Trophoblast cell (in vitro differentiated cells and primary cell): ENCODE measurements at regions not wholly inside any gene's neighbourhood (a gene's known extent, or its start where the extent isn't known, plus 50 kb on each side); places are given as distances from the start of the nearest gene placed in this dataset.

Experiments used
- DNase-seq, 2 donors: peaks; one replicate each; pipeline ENCODE4 v3.0.0-alpha.2; 2016
- H2AFZ ChIP-seq: 2 replicates; pipeline ENCODE4 v1.6.1; 2013; ENCODE audit warnings: low read length, moderate library complexity, mild to moderate bottlenecking; ENCODE audit not compliant: insufficient read depth, poor library complexity
- H2AK5ac ChIP-seq: 2 replicates; pipeline ENCODE4 v1.6.1; 2013; ENCODE audit warnings: mild to moderate bottlenecking, low read length
- H2BK120ac ChIP-seq: 2 replicates; pipeline ENCODE4 v1.6.1; 2013; ENCODE audit warnings: low read length, mild to moderate bottlenecking, moderate library complexity; ENCODE audit not compliant: insufficient read depth, poor library complexity
- H2BK12ac ChIP-seq: 2 replicates; pipeline ENCODE4 v1.6.1; 2013; ENCODE audit warnings: mild to moderate bottlenecking, low read length, moderate library complexity
- H2BK5ac ChIP-seq: 2 replicates; pipeline ENCODE4 v1.6.1; 2013; ENCODE audit warnings: low read length, low read depth, moderate library complexity, mild to moderate bottlenecking; ENCODE audit not compliant: poor library complexity
- H3K14ac ChIP-seq: 2 replicates; pipeline ENCODE4 v1.6.1; 2013; ENCODE audit warnings: mild to moderate bottlenecking, low read length
- H3K18ac ChIP-seq: 2 replicates; pipeline ENCODE4 v1.6.1; 2013; ENCODE audit warnings: mild to moderate bottlenecking, low read length
- H3K23ac ChIP-seq: 2 replicates; pipeline ENCODE4 v1.6.1; 2013; ENCODE audit warnings: low read length
- H3K27ac ChIP-seq: 2 replicates; pipeline ENCODE4 v1.5.1; 2013; ENCODE audit warnings: low read depth, mild to moderate bottlenecking, inconsistent platforms, low read length, moderate library complexity
- H3K27me3 ChIP-seq: 2 replicates; pipeline ENCODE4 v1.6.1; 2013; ENCODE audit warnings: inconsistent platforms, mild to moderate bottlenecking, low read length, moderate library complexity; ENCODE audit not compliant: insufficient read depth
- H3K36me3 ChIP-seq, 2 experiments: 1 replicate in 1 of 2; 2 replicates in 1 of 2; pipeline ENCODE4 v1.6.1; 2013; ENCODE audit warnings: low read length in 2 of 2, mild to moderate bottlenecking in 2 of 2, moderate library complexity in 1 of 2; ENCODE audit not compliant: insufficient read depth in 2 of 2, control insufficient read depth in 1 of 2
- H3K4ac ChIP-seq: 2 replicates; pipeline ENCODE4 v1.6.1; 2013; ENCODE audit warnings: low read depth, mild to moderate bottlenecking, low read length, moderate library complexity
- H3K4me1 ChIP-seq, 2 experiments: 1 replicate in 1 of 2; 2 replicates in 1 of 2; pipeline ENCODE4 v1.6.1; 2013; ENCODE audit warnings: low read length in 2 of 2, mild to moderate bottlenecking in 2 of 2, moderate library complexity in 1 of 2; ENCODE audit not compliant: insufficient read depth in 2 of 2, control insufficient read depth in 1 of 2
- H3K4me2 ChIP-seq: 2 replicates; pipeline ENCODE4 v1.6.1; 2013; ENCODE audit warnings: inconsistent platforms, mild to moderate bottlenecking, low read length, moderate library complexity
- H3K4me3 ChIP-seq: 2 replicates; pipeline ENCODE4 v1.5.1; 2013; ENCODE audit warnings: mild to moderate bottlenecking, low read depth, low read length, inconsistent platforms
- H3K79me1 ChIP-seq: one replicate; pipeline ENCODE4 v1.6.1; 2013; ENCODE audit warnings: low read length
- H3K79me2 ChIP-seq: 2 replicates; pipeline ENCODE4 v1.6.1; 2013; ENCODE audit warnings: low read length, mild to moderate bottlenecking; ENCODE audit not compliant: control insufficient read depth, insufficient read depth, poor library complexity
- H3K9ac ChIP-seq: 2 replicates; pipeline ENCODE4 v1.6.1; 2013; ENCODE audit warnings: mild to moderate bottlenecking, low read length
- H3K9me3 ChIP-seq: 2 replicates; pipeline ENCODE4 v1.6.1; 2013; ENCODE audit warnings: low read depth, mild to moderate bottlenecking, control low read depth, inconsistent platforms, low read length; ENCODE audit not compliant: insufficient read depth
- H4K12ac ChIP-seq: 2 replicates; pipeline ENCODE4 v1.6.1; 2013; ENCODE audit warnings: low read depth, mild to moderate bottlenecking, low read length, moderate library complexity
- H4K8ac ChIP-seq: 2 replicates; pipeline ENCODE4 v1.6.1; 2013; ENCODE audit warnings: low read depth, mild to moderate bottlenecking, low read length, moderate library complexity
- H4K91ac ChIP-seq: one replicate; pipeline ENCODE4 v1.6.1; 2013; ENCODE audit warnings: low read depth, mild to moderate bottlenecking, low read length, moderate library complexity
- WGBS: extraction: QIAGEN DNeasy Blood & Tissue Kit; methylation state at CpG from one replicate; pipeline ENCODE4 v1.1.7; 2013; ENCODE audit warnings: missing lambda C conversion rate; ENCODE audit not compliant: insufficient read length, insufficient coverage; ENCODE audit errors: extremely low coverage; 5-methylcytosine and 5-hydroxymethylcytosine counted together

- no peak overlapping the region for H3K23ac ChIP-seq
These were observed 713.4 kb downstream of the PTPRU start for GRCh38 chr1:29949676-29950075.

GRCh38 chr1:29948581-29948980, 712.3 kb downstream of the PTPRU start:
- no peak overlapping the region for H3K4ac ChIP-seq
- no peak overlapping the region for H2AK5ac ChIP-seq
- no peaks in the 10 kb centered on the region for H3K36me3 ChIP-seq
- no CpG with 5 or more reads among the region's 8 CpGs for WGBS
- no peak overlapping the region for H3K14ac ChIP-seq
- H2BK12ac ChIP-seq, result no peak overlapping the region
- no peak overlapping the region for H4K12ac ChIP-seq
- no peak overlapping the region for H3K27ac ChIP-seq
- H2BK120ac ChIP-seq, result no peak overlapping the region
- no peak overlapping the region for H3K18ac ChIP-seq
- H3K4me1 ChIP-seq, result peaks cover 0 to 2% of the 10 kb centered on the region in 2 experiments
- H4K8ac ChIP-seq, result no peak overlapping the region
- DNase-seq, result no peak
- no peak overlapping the region for H2AFZ ChIP-seq
- H3K4me2 ChIP-seq, result no peak overlapping the region
- H3K79me2 ChIP-seq, result no peaks in the 10 kb centered on the region
- no peak overlapping the region for H3K9ac ChIP-seq
- H2BK5ac ChIP-seq, result no peak overlapping the region
- H3K4me3 ChIP-seq, result no peak overlapping the region
- peaks cover 2% of the 10 kb centered on the region for H3K9me3 ChIP-seq
- H3K23ac ChIP-seq, result no peak overlapping the region
- no peak overlapping the region for H4K91ac ChIP-seq
- H3K27me3 ChIP-seq, result no peaks in the 10 kb centered on the region
- no peaks in the 10 kb centered on the region for H3K79me1 ChIP-seq

More at GRCh38 chr1:29949676-29950075, 713.4 kb downstream of the PTPRU start:
- H3K27ac ChIP-seq, result no peak overlapping the region
- H4K91ac ChIP-seq, result no peak overlapping the region
- H2BK12ac ChIP-seq, result no peak overlapping the region
- H3K36me3 ChIP-seq, result no peaks in the 10 kb centered on the region
- peaks cover 0 to 2% of the 10 kb centered on the region in 2 experiments for H3K4me1 ChIP-seq
- no peak overlapping the region for H2BK120ac ChIP-seq
- H3K79me2 ChIP-seq, result no peaks in the 10 kb centered on the region
- WGBS, result no CpG with 5 or more reads among the region's 1 CpG
- H3K9ac ChIP-seq, result no peak overlapping the region
- DNase-seq, result no peak
- no peak overlapping the region for H2AFZ ChIP-seq
- no peak overlapping the region for H3K14ac ChIP-seq
- no peak overlapping the region for H3K4me2 ChIP-seq
- H3K4ac ChIP-seq, result no peak overlapping the region
- no peak overlapping the region for H3K18ac ChIP-seq
- H2AK5ac ChIP-seq, result no peak overlapping the region
- H4K8ac ChIP-seq, result no peak overlapping the region
- H3K27me3 ChIP-seq, result no peaks in the 10 kb centered on the region
- H3K4me3 ChIP-seq, result no peak overlapping the region
- peaks cover 2% of the 10 kb centered on the region for H3K9me3 ChIP-seq
- H2BK5ac ChIP-seq, result no peak overlapping the region
- H4K12ac ChIP-seq, result no peak overlapping the region
- no peaks in the 10 kb centered on the region for H3K79me1 ChIP-seq

- H3K36me3 ChIP-seq, result no peaks in the 10 kb centered on the region
- no peak overlapping the region for H3K4me2 ChIP-seq
- H3K9ac ChIP-seq, result no peak overlapping the region
- no peaks in the 10 kb centered on the region for H3K27me3 ChIP-seq
- H2BK12ac ChIP-seq, result no peak overlapping the region
- H2BK120ac ChIP-seq, result no peak overlapping the region
- no peak overlapping the region for H3K18ac ChIP-seq
- no peaks in the 10 kb centered on the region for H3K79me2 ChIP-seq
- H3K4me3 ChIP-seq, result no peak overlapping the region
- H3K79me1 ChIP-seq, result no peaks in the 10 kb centered on the region
- no peak overlapping the region for H4K91ac ChIP-seq
- H3K4ac ChIP-seq, result no peak overlapping the region
- DNase-seq, result no peak
- H4K12ac ChIP-seq, result no peak overlapping the region
- H3K27ac ChIP-seq, result no peak overlapping the region
- no CpG with 5 or more reads among the region's 3 CpGs for WGBS
- H3K4me1 ChIP-seq, result peaks cover 0 to 2% of the 10 kb centered on the region in 2 experiments
- H3K9me3 ChIP-seq, result no peaks in the 10 kb centered on the region
- H2AFZ ChIP-seq, result no peak overlapping the region
- no peak overlapping the region for H2BK5ac ChIP-seq
- H3K23ac ChIP-seq, result no peak overlapping the region
- no peak overlapping the region for H4K8ac ChIP-seq
- H3K14ac ChIP-seq, result no peak overlapping the region
- no peak overlapping the region for H2AK5ac ChIP-seq
These were observed 709.7 kb downstream of the PTPRU start for GRCh38 chr1:29946057-29946456.

GRCh38 chr1:29945426-29945825, 709.1 kb downstream of the PTPRU start:
- H2BK5ac ChIP-seq, result no peak overlapping the region
- no peak overlapping the region for H3K4me2 ChIP-seq

More at GRCh38 chr1:29945426-29945825, 709.1 kb downstream of the PTPRU start:
- H3K27ac ChIP-seq, result no peak overlapping the region
- no peaks in the 10 kb centered on the region for H3K27me3 ChIP-seq
- peaks cover 0 to 2% of the 10 kb centered on the region in 2 experiments for H3K4me1 ChIP-seq
- no peak overlapping the region for H2AK5ac ChIP-seq
- H4K8ac ChIP-seq, result no peak overlapping the region
- H2BK12ac ChIP-seq, result no peak overlapping the region
- H2AFZ ChIP-seq, result no peak overlapping the region
- H3K4ac ChIP-seq, result no peak overlapping the region
- H4K12ac ChIP-seq, result no peak overlapping the region
- no peak overlapping the region for H3K18ac ChIP-seq
- WGBS, result no CpG with 5 or more reads among the region's 10 CpGs
- H3K23ac ChIP-seq, result no peak overlapping the region
- H3K79me2 ChIP-seq, result no peaks in the 10 kb centered on the region
- H3K9me3 ChIP-seq, result no peaks in the 10 kb centered on the region
- H3K36me3 ChIP-seq, result no peaks in the 10 kb centered on the region
- no peak overlapping the region for H2BK120ac ChIP-seq
- H4K91ac ChIP-seq, result no peak overlapping the region
- DNase-seq, result no peak
- H3K9ac ChIP-seq, result no peak overlapping the region
- H3K79me1 ChIP-seq, result no peaks in the 10 kb centered on the region
- no peak overlapping the region for H3K4me3 ChIP-seq
- H3K14ac ChIP-seq, result no peak overlapping the region
